Immature natural killer cell (primary cell): ENCODE measurements at regions not wholly inside any gene's neighbourhood (a gene's known extent, or its start where the extent isn't known, plus 50 kb on each side); places are given as distances from the start of the nearest gene placed in this dataset.

ENCODE experiments used
- DNase-seq, 3 donors: peaks; one replicate each; pipeline ENCODE4 v3.0.0; 2022; ENCODE audit warnings: mixed read lengths in 1 of 3
- H3K27ac Mint-ChIP-seq, 6 donors: one replicate each; pipeline ENCODE4 v1.8.0; 2020; ENCODE audit warnings: mixed read lengths in 6 of 6, mild to moderate bottlenecking in 5 of 6, inconsistent platforms in 4 of 6, moderate library complexity in 3 of 6
- H3K27me3 Mint-ChIP-seq, 3 donors: one replicate each; pipeline ENCODE4 v1.8.0; 2020 to 2021; ENCODE audit warnings: low read depth in 3 of 3, mild to moderate bottlenecking in 3 of 3, mixed read lengths in 3 of 3, moderate library complexity in 3 of 3, inconsistent platforms in 1 of 3
- H3K36me3 Mint-ChIP-seq, 3 donors: one replicate each; pipeline ENCODE4 v1.8.0; 2020; ENCODE audit warnings: mixed read lengths in 3 of 3, inconsistent platforms in 2 of 3, mild to moderate bottlenecking in 2 of 3
- H3K4me1 Mint-ChIP-seq, 2 donors: one replicate each; pipeline ENCODE4 v1.8.0; 2020; ENCODE audit warnings: inconsistent platforms in 2 of 2, mild to moderate bottlenecking in 2 of 2, mixed read lengths in 2 of 2, moderate library complexity in 1 of 2
- H3K4me3 Mint-ChIP-seq, 5 donors: one replicate each; pipeline ENCODE4 v1.8.0; 2020; ENCODE audit warnings: mild to moderate bottlenecking in 5 of 5, mixed read lengths in 5 of 5, inconsistent platforms in 3 of 5, moderate library complexity in 3 of 5
- H3K9me3 Mint-ChIP-seq, 6 donors: one replicate each; pipeline ENCODE4 v1.8.0; 2020; ENCODE audit warnings: mild to moderate bottlenecking in 6 of 6, mixed read lengths in 6 of 6, inconsistent platforms in 4 of 6, moderate library complexity in 3 of 6

GRCh38 chr10:111247781-111248389 is 171.1 kb downstream of the ADRA2A start:
- Mint-ChIP-seq H3K27me3 (peaks cover 4 to 13% (median 5%) of the 10 kb centered on the region in 3 donors), H3K27ac (no peak overlapping the region), H3K4me1 (no peaks in the 10 kb centered on the region), H3K4me3 (no peak overlapping the region), H3K36me3 (no peaks in the 10 kb centered on the region), H3K9me3 (no peaks in the 10 kb centered on the region)
- no peak for DNase-seq

- Mint-ChIP-seq H3K27ac (no peak overlapping the region), H3K4me1 (no peaks in the 10 kb centered on the region), H3K9me3 (no peaks in the 10 kb centered on the region), H3K27me3 (peaks cover 4 to 13% (median 5%) of the 10 kb centered on the region in 3 donors), H3K4me3 (no peak overlapping the region), H3K36me3 (no peaks in the 10 kb centered on the region)
- no peak for DNase-seq
Measured at GRCh38 chr10:111249925-111250324, 173.1 kb downstream of the ADRA2A start.

- Mint-ChIP-seq H3K4me1 (no peaks in the 10 kb centered on the region), H3K36me3 (no peaks in the 10 kb centered on the region), H3K27ac (no peak overlapping the region), H3K4me3 (no peak overlapping the region), H3K9me3 (peaks cover 0 to 2% (median 0%) of the 10 kb centered on the region in 6 donors), H3K27me3 (peaks cover 2 to 7% (median 3%) of the 10 kb centered on the region in 3 donors)
- no peak for DNase-seq
Measured at GRCh38 chr10:111261081-111261615, 184.3 kb downstream of the ADRA2A start.

- peaks cover 0 to 11% (median 8%) of the 10 kb centered on the region in 3 donors for H3K27me3 Mint-ChIP-seq
- no peak overlapping the region for H3K27ac Mint-ChIP-seq
- no peaks in the 10 kb centered on the region for H3K4me1 Mint-ChIP-seq
Measured at GRCh38 chr10:111265341-111265740, 188.5 kb downstream of the ADRA2A start.

GRCh38 chr10:111266165-111266564 is 189.3 kb downstream of the ADRA2A start:
- peaks cover 0 to 4% (median 0%) of the 10 kb centered on the region in 6 donors for H3K9me3 Mint-ChIP-seq
- H3K27ac Mint-ChIP-seq, result no peak overlapping the region
- no peaks in the 10 kb centered on the region for H3K4me1 Mint-ChIP-seq
- no peaks in the 10 kb centered on the region for H3K36me3 Mint-ChIP-seq
- peaks cover 0 to 11% (median 8%) of the 10 kb centered on the region in 3 donors for H3K27me3 Mint-ChIP-seq
- no peak overlapping the region for H3K4me3 Mint-ChIP-seq
- no peak for DNase-seq

More at GRCh38 chr10:111265341-111265740, 188.5 kb downstream of the ADRA2A start:
- no peak overlapping the region for H3K4me3 Mint-ChIP-seq
- no peaks in the 10 kb centered on the region for H3K36me3 Mint-ChIP-seq
- DNase-seq, result no peak
- H3K9me3 Mint-ChIP-seq, result peaks cover 0 to 4% (median 0%) of the 10 kb centered on the region in 6 donors

GRCh38 chr10:111267673-111268072 is 190.8 kb downstream of the ADRA2A start:
- no peak for DNase-seq
- peaks cover 0 to 5% (median 0%) of the 10 kb centered on the region in 6 donors for H3K9me3 Mint-ChIP-seq
- H3K36me3 Mint-ChIP-seq, result no peaks in the 10 kb centered on the region
- no peak overlapping the region for H3K4me3 Mint-ChIP-seq
- H3K27ac Mint-ChIP-seq, result no peak overlapping the region
- peaks cover 0 to 11% (median 8%) of the 10 kb centered on the region in 3 donors for H3K27me3 Mint-ChIP-seq
- no peaks in the 10 kb centered on the region for H3K4me1 Mint-ChIP-seq

GRCh38 chr10:111273235-111273634 is 196.4 kb downstream of the ADRA2A start:
- Mint-ChIP-seq H3K9me3 (peaks cover 0 to 6% (median 0%) of the 10 kb centered on the region in 6 donors), H3K4me1 (no peaks in the 10 kb centered on the region), H3K36me3 (no peaks in the 10 kb centered on the region), H3K27me3 (peaks cover 0 to 6% (median 2%) of the 10 kb centered on the region in 3 donors), H3K4me3 (no peak overlapping the region), H3K27ac (no peak overlapping the region)
- DNase-seq, result no peak

- no peak for DNase-seq
- H3K36me3 Mint-ChIP-seq, result no peaks in the 10 kb centered on the region
- H3K27me3 Mint-ChIP-seq, result peaks cover 0 to 6% (median 4%) of the 10 kb centered on the region in 3 donors
- no peaks in the 10 kb centered on the region for H3K4me1 Mint-ChIP-seq
- no peak overlapping the region for H3K4me3 Mint-ChIP-seq
- H3K9me3 Mint-ChIP-seq, result peaks cover 0 to 5% (median 0%) of the 10 kb centered on the region in 6 donors
- H3K27ac Mint-ChIP-seq, result no peak overlapping the region
Measured at GRCh38 chr10:111273635-111274034, 196.8 kb downstream of the ADRA2A start.

GRCh38 chr10:111275091-111275490 is 198.3 kb downstream of the ADRA2A start:
- peaks cover 0 to 4% (median 2%) of the 10 kb centered on the region in 3 donors for H3K27me3 Mint-ChIP-seq
- H3K9me3 Mint-ChIP-seq, result peaks cover 0 to 5% (median 0%) of the 10 kb centered on the region in 6 donors
- H3K27ac Mint-ChIP-seq, result no peak overlapping the region
- H3K4me3 Mint-ChIP-seq, result no peak overlapping the region
- DNase-seq, result no peak
- no peaks in the 10 kb centered on the region for H3K36me3 Mint-ChIP-seq
- no peaks in the 10 kb centered on the region for H3K4me1 Mint-ChIP-seq

GRCh38 chr10:111277661-111278060 is 200.8 kb downstream of the ADRA2A start:
- Mint-ChIP-seq H3K36me3 (no peaks in the 10 kb centered on the region), H3K4me3 (no peak overlapping the region), H3K4me1 (no peaks in the 10 kb centered on the region), H3K27ac (no peak overlapping the region), H3K9me3 (peaks cover 0 to 5% (median 0%) of the 10 kb centered on the region in 6 donors), H3K27me3 (peaks cover 0 to 11% (median 2%) of the 10 kb centered on the region in 3 donors)
- no peak for DNase-seq

GRCh38 chr10:111278266-111278665 is 201.4 kb downstream of the ADRA2A start:
- Mint-ChIP-seq H3K4me1 (no peaks in the 10 kb centered on the region), H3K36me3 (no peaks in the 10 kb centered on the region), H3K27me3 (peaks cover 0 to 11% (median 2%) of the 10 kb centered on the region in 3 donors), H3K4me3 (no peak overlapping the region), H3K9me3 (peaks cover 0 to 4% (median 0%) of the 10 kb centered on the region in 6 donors), H3K27ac (no peak overlapping the region)
- DNase-seq, result no peak

GRCh38 chr10:111281516-111281915 is 204.7 kb downstream of the ADRA2A start:
- Mint-ChIP-seq H3K36me3 (no peaks in the 10 kb centered on the region), H3K4me3 (no peak overlapping the region), H3K9me3 (peaks cover 0 to 2% (median 0%) of the 10 kb centered on the region in 6 donors), H3K27ac (no peak overlapping the region), H3K4me1 (no peaks in the 10 kb centered on the region), H3K27me3 (peaks cover 2 to 11% (median 5%) of the 10 kb centered on the region in 3 donors)
- no peak for DNase-seq

- H3K27me3 Mint-ChIP-seq, result peaks cover 2 to 5% (median 2%) of the 10 kb centered on the region in 3 donors
- H3K4me3 Mint-ChIP-seq, result no peak overlapping the region
- H3K36me3 Mint-ChIP-seq, result no peaks in the 10 kb centered on the region
- peaks cover 0 to 2% (median 0%) of the 10 kb centered on the region in 6 donors for H3K9me3 Mint-ChIP-seq
- H3K4me1 Mint-ChIP-seq, result no peaks in the 10 kb centered on the region
- DNase-seq, result no peak
- no peak overlapping the region for H3K27ac Mint-ChIP-seq
Measured at GRCh38 chr10:111289461-111289860, 212.6 kb downstream of the ADRA2A start.

- DNase-seq, result no peak
- Mint-ChIP-seq H3K9me3 (peaks cover 0 to 2% (median 0%) of the 10 kb centered on the region in 6 donors), H3K27me3 (peaks cover 2 to 5% (median 2%) of the 10 kb centered on the region in 3 donors), H3K36me3 (no peaks in the 10 kb centered on the region), H3K4me1 (no peaks in the 10 kb centered on the region), H3K27ac (no peak overlapping the region), H3K4me3 (no peak overlapping the region)
Measured at GRCh38 chr10:111290649-111291048, 213.8 kb downstream of the ADRA2A start.
